SK-N-SH (cell line): ENCODE measurements at regions not wholly inside any gene's neighbourhood (a gene's known extent, or its start where the extent isn't known, plus 50 kb on each side); places are given as distances from the start of the nearest gene placed in this dataset.

ENCODE experiments used
- CTCF ChIA-PET: fragments of 300-600, 350-600 bp; formaldehyde crosslinking; extraction: SDS; loops from one replicate; lab custom pipeline; 2021; lab: Yijun Ruan, JAX
- POLR2A ChIA-PET: fragments of 350-600 bp; sonication (Branson Sonifier 250); formaldehyde crosslinking; extraction: SDS; loops from one replicate; lab custom pipeline; 2020; ENCODE audit warnings: antibody characterized with exemption, inconsistent platforms; lab: Yijun Ruan, JAX
- DNase-seq: peaks from one replicate; pipeline ENCODE4 v3.0.0; 2012
- H2AFZ ChIP-seq: fragments of 200-600 bp; sonication (generic); 2 replicates; pipeline ENCODE4 v1.8.1; 2016; ENCODE audit warnings: antibody characterized with exemption, mild to moderate bottlenecking, low read depth
- H3F3A ChIP-seq: fragments of 200-600 bp; sonication (generic); replicated peaks from 2 replicates; pipeline ENCODE3; 2016; ENCODE audit warnings: antibody characterized with exemption, mild to moderate bottlenecking; ENCODE audit not compliant: insufficient read depth
- H3K27ac ChIP-seq, 2 experiments: fragments of 200-500 bp in 1 of 2; fragments of 200-600 bp in 1 of 2; sonication (Bioruptor generic) in 1 of 2; sonication (generic), shearing (Covaris generic) in 1 of 2; 2 replicates each; pipeline versions ENCODE4 v1.5.1 to v1.6.1; 2014 to 2016; ENCODE audit warnings: low read depth in 2 of 2, inconsistent platforms in 1 of 2, low read length in 1 of 2, mild to moderate bottlenecking in 1 of 2, mixed read lengths in 1 of 2
- H3K27me3 ChIP-seq: fragments of 200-600 bp; sonication (generic), shearing (Covaris generic); 2 replicates; pipeline ENCODE4 v1.6.1; 2016; ENCODE audit warnings: mixed run types; ENCODE audit not compliant: insufficient read depth
- H3K36me3 ChIP-seq, 2 experiments: fragments of 200-500 bp in 1 of 2; fragments of 200-600 bp in 1 of 2; sonication (Bioruptor generic) in 1 of 2; sonication (generic) in 1 of 2; replicated peaks in 1 of 2; 2 replicates each; pipeline versions ENCODE3 to v1.5.1; 2014 to 2016; ENCODE audit warnings: low read length in 1 of 2, mild to moderate bottlenecking in 1 of 2; ENCODE audit not compliant: insufficient read depth in 2 of 2, control insufficient read depth in 1 of 2
- H3K4me1 ChIP-seq, 2 experiments: fragments of 200-500 bp in 1 of 2; fragments of 200-600 bp in 1 of 2; sonication (Bioruptor generic) in 1 of 2; sonication (generic), shearing (Covaris generic) in 1 of 2; 2 replicates each; pipeline versions ENCODE4 v1.5.1 to v1.6.1; 2014 to 2016; ENCODE audit warnings: low read depth in 1 of 2, low read length in 1 of 2, mixed run types in 1 of 2; ENCODE audit not compliant: insufficient read depth in 2 of 2, control insufficient read depth in 1 of 2
- H3K4me2 ChIP-seq: fragments of 200-600 bp; sonication (generic), shearing (Covaris generic); 2 replicates; pipeline ENCODE4 v1.6.1; 2017; ENCODE audit warnings: mixed run types
- H3K4me3 ChIP-seq, 2 experiments: fragments of 200-500 bp in 1 of 2; fragments of 200-600 bp in 1 of 2; sonication (Bioruptor generic) in 1 of 2; sonication (generic), shearing (Covaris generic) in 1 of 2; 2 replicates each; pipeline versions ENCODE4 v1.5.1 to v1.8.1; 2014 to 2016; ENCODE audit warnings: low read depth in 2 of 2, inconsistent platforms in 1 of 2, low read length in 1 of 2, mild to moderate bottlenecking in 1 of 2, mixed read lengths in 1 of 2, moderate library complexity in 1 of 2
- H3K79me2 ChIP-seq: fragments of 200-600 bp; sonication (generic); 2 replicates; pipeline ENCODE4 v1.8.1; 2017; ENCODE audit warnings: mild to moderate bottlenecking; ENCODE audit not compliant: insufficient read depth
- H3K9ac ChIP-seq: fragments of 200-600 bp; sonication (generic); 2 replicates; pipeline ENCODE4 v1.6.1; 2017; ENCODE audit warnings: mixed run types
- H3K9me2 ChIP-seq: fragments of 200-600 bp; sonication (generic); 2 replicates; pipeline ENCODE4 v1.6.1; 2017; ENCODE audit warnings: mixed run types
- H3K9me3 ChIP-seq: fragments of 200-600 bp; sonication (generic); 2 replicates; pipeline ENCODE4 v1.6.1; 2017; ENCODE audit warnings: mixed run types, mild to moderate bottlenecking, moderate library complexity
- H4K20me1 ChIP-seq: fragments of 200-600 bp; sonication (generic); 2 replicates; pipeline ENCODE4 v1.6.1; 2017; ENCODE audit warnings: mild to moderate bottlenecking, mixed run types; ENCODE audit not compliant: insufficient read depth
- CHD2 ChIP-seq: fragments of 150-350 bp; IDR thresholded peaks from 2 replicates; pipeline ENCODE4 v1.6.1; 2018; ENCODE audit warnings: low read length; ENCODE audit not compliant: partially characterized antibody
- FOSL2 ChIP-seq: IDR thresholded peaks from 2 replicates; pipeline ENCODE4 v1.4.0; 2012; ENCODE audit warnings: low read depth, mild to moderate bottlenecking, moderate library complexity, borderline replicate concordance
- FOXJ3 ChIP-seq: sonication (generic); formaldehyde crosslinking; IDR thresholded peaks from 2 replicates; pipeline ENCODE4 v1.5.1; 2020; ENCODE audit warnings: mild to moderate bottlenecking, missing genetic modification reagents
- FOXM1 ChIP-seq: IDR thresholded peaks from 2 replicates; pipeline ENCODE4 v1.4.0; 2012; ENCODE audit warnings: low read depth, mild to moderate bottlenecking
- GABPA ChIP-seq: IDR thresholded peaks from 2 replicates; pipeline ENCODE4 v1.4.0; 2012; ENCODE audit warnings: low read depth, mild to moderate bottlenecking
- RCOR1 ChIP-seq: fragments of 150-350 bp; IDR thresholded peaks from 2 replicates; pipeline ENCODE4 v1.6.1; 2017; ENCODE audit warnings: antibody characterized with exemption, low read length
- RXRA ChIP-seq: IDR thresholded peaks from 2 replicates; pipeline ENCODE4 v1.4.0; 2012; ENCODE audit warnings: low read depth, mild to moderate bottlenecking, borderline replicate concordance
- SIN3A ChIP-seq: IDR thresholded peaks from 2 replicates; pipeline ENCODE4 v1.6.1; 2012; ENCODE audit warnings: low read depth, mild to moderate bottlenecking, low read length, moderate library complexity, borderline replicate concordance
- WGBS: methylation state at CpG from one replicate; pipeline ENCODE4 v1.1.6; 2017; ENCODE audit warnings: low lambda C conversion rate; 5-methylcytosine and 5-hydroxymethylcytosine counted together
- TF ChIP-seq, protein P1 (sequence below): IDR thresholded peaks from 2 replicates; pipeline ENCODE4 v1.4.0; 2012; ENCODE audit warnings: low read depth, borderline replicate concordance
- TF ChIP-seq, protein P2 (sequence below): fragments of 150-350 bp; IDR thresholded peaks from 2 replicates; pipeline ENCODE4 v1.6.1; 2017; ENCODE audit warnings: antibody characterized with exemption, low read length, low read depth, borderline replicate concordance
- TF ChIP-seq, protein P3 (sequence below): IDR thresholded peaks from 2 replicates; pipeline ENCODE4; 2012
- TF ChIP-seq, protein P4 (sequence below): fragments of 150-350 bp; IDR thresholded peaks from 2 replicates; pipeline ENCODE4 v1.6.1; 2016; ENCODE audit warnings: mild to moderate bottlenecking, low read depth, low read length
- TF ChIP-seq, protein P5 (sequence below): IDR thresholded peaks from 2 replicates; pipeline ENCODE4 v1.4.0; 2012; ENCODE audit warnings: low read depth, borderline replicate concordance

DNA sequence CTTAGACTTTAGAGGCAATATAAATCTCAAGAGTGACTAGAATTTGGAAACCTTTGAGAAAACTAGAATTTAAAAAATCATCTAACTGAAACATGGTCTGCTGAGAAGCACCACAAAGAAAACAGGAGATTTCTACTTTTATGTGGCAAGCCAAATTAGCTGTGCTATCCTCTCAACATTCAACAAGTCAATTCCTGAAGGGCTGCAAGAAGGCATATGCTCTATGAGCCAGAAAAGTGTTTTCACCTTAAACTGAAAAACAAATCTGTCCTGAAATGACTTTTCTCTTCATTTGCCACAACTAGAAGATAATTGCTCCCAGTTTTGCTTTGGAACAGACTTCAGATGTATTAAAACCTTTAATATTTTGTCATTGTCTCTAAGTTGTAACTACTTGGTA is 263.2 kb upstream of the EDNRA start:
- Histone ChIP-seq H3K4me3 (no peak overlapping the region), H3K9me2 (no peaks in the 10 kb centered on the region), H2AFZ (no peak overlapping the region), H3K4me1 (no peaks in the 10 kb centered on the region), H3K4me2 (no peak overlapping the region), H3K27me3 (no peaks in the 10 kb centered on the region), H3K36me3 (no peaks in the 10 kb centered on the region), H3K79me2 (no peaks in the 10 kb centered on the region), H3K9me3 (no peaks in the 10 kb centered on the region), H3K27ac (no peak overlapping the region), H3F3A (no peaks in the 10 kb centered on the region), H3K9ac (no peak overlapping the region), H4K20me1 (no peaks in the 10 kb centered on the region)
- DNase-seq, result no peak
- TF ChIP-seq, protein P1, sequence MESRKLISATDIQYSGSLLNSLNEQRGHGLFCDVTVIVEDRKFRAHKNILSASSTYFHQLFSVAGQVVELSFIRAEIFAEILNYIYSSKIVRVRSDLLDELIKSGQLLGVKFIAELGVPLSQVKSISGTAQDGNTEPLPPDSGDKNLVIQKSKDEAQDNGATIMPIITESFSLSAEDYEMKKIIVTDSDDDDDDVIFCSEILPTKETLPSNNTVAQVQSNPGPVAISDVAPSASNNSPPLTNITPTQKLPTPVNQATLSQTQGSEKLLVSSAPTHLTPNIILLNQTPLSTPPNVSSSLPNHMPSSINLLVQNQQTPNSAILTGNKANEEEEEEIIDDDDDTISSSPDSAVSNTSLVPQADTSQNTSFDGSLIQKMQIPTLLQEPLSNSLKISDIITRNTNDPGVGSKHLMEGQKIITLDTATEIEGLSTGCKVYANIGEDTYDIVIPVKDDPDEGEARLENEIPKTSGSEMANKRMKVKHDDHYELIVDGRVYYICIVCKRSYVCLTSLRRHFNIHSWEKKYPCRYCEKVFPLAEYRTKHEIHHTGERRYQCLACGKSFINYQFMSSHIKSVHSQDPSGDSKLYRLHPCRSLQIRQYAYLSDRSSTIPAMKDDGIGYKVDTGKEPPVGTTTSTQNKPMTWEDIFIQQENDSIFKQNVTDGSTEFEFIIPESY, result no peak
- TF ChIP-seq FOXM1 (no peak), SIN3A (no peak), RXRA (no peak), GABPA (no peak), CHD2 (no peak), FOXJ3 (CRISPR knock-in tag) (no peak), FOSL2 (no peak)
- TF ChIP-seq, protein P2, sequence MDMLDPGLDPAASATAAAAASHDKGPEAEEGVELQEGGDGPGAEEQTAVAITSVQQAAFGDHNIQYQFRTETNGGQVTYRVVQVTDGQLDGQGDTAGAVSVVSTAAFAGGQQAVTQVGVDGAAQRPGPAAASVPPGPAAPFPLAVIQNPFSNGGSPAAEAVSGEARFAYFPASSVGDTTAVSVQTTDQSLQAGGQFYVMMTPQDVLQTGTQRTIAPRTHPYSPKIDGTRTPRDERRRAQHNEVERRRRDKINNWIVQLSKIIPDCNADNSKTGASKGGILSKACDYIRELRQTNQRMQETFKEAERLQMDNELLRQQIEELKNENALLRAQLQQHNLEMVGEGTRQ, result no peak
- TF ChIP-seq, protein P3, sequence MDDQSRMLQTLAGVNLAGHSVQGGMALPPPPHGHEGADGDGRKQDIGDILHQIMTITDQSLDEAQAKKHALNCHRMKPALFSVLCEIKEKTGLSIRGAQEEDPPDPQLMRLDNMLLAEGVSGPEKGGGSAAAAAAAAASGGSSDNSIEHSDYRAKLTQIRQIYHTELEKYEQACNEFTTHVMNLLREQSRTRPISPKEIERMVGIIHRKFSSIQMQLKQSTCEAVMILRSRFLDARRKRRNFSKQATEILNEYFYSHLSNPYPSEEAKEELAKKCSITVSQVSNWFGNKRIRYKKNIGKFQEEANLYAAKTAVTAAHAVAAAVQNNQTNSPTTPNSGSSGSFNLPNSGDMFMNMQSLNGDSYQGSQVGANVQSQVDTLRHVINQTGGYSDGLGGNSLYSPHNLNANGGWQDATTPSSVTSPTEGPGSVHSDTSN, result no peak
- TF ChIP-seq, protein P4, sequence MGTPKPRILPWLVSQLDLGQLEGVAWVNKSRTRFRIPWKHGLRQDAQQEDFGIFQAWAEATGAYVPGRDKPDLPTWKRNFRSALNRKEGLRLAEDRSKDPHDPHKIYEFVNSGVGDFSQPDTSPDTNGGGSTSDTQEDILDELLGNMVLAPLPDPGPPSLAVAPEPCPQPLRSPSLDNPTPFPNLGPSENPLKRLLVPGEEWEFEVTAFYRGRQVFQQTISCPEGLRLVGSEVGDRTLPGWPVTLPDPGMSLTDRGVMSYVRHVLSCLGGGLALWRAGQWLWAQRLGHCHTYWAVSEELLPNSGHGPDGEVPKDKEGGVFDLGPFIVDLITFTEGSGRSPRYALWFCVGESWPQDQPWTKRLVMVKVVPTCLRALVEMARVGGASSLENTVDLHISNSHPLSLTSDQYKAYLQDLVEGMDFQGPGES, result no peak
- CTCF ChIA-PET, result no interaction called here
- POLR2A ChIA-PET, result no interaction called here

DNA sequence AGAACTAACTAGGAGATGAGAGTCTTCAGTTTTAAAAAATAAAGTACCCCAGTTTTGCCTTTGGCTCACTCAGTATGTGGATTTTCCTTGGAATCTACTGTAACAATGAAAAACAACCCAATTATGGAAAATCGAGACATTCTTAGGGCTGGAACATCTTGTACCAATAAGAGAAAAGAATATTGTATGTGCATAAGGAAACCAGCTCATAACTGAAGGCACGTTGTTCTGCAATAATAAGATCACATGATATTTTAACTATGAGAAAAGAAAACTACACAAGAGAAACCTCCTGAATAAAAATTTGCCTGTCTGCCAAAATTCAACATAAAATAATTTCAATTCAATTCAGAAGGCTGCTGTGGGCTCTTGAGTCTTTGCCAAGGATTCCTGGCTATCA is 261.8 kb upstream of the EDNRA start:
- no peak overlapping the region for H3K4me3 ChIP-seq
- H3K4me2 ChIP-seq, result no peak overlapping the region

More for the DNA sequence above, 261.8 kb upstream of the EDNRA start:
- ChIA-PET CTCF (no interaction called here), POLR2A (no interaction called here)
- no peak for DNase-seq
- WGBS, result 20% methylated on average over 2 of the region's 2 CpGs
- no peaks in the 10 kb centered on the region for H3K79me2 ChIP-seq
- TF ChIP-seq SIN3A (no peak), RCOR1 (no peak)
- TF ChIP-seq, protein P5, sequence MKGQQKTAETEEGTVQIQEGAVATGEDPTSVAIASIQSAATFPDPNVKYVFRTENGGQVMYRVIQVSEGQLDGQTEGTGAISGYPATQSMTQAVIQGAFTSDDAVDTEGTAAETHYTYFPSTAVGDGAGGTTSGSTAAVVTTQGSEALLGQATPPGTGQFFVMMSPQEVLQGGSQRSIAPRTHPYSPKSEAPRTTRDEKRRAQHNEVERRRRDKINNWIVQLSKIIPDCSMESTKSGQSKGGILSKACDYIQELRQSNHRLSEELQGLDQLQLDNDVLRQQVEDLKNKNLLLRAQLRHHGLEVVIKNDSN, result no peak
- no peaks in the 10 kb centered on the region for H3K4me1 ChIP-seq
- no peak overlapping the region for H2AFZ ChIP-seq
- no peak overlapping the region for H3K27ac ChIP-seq
- no peaks in the 10 kb centered on the region for H3K36me3 ChIP-seq
- H3K27me3 ChIP-seq, result no peaks in the 10 kb centered on the region
- no peaks in the 10 kb centered on the region for H4K20me1 ChIP-seq
- no peaks in the 10 kb centered on the region for H3K9me3 ChIP-seq
- H3K9me2 ChIP-seq, result no peaks in the 10 kb centered on the region
- H3F3A ChIP-seq, result no peaks in the 10 kb centered on the region
- no peak overlapping the region for H3K9ac ChIP-seq
